Gastroesophageal sphincter (tissue), 3 donors: ENCODE measurements at regions not wholly inside any gene's neighbourhood (a gene's known extent, or its start where the extent isn't known, plus 50 kb on each side); places are given as distances from the start of the nearest gene placed in this dataset.
A peak's percentile ranks its signal among the peaks of the same experiment; 100 is the strongest.

ENCODE experiments used
- EP300 ChIP-seq: sonication (generic); formaldehyde crosslinking; IDR thresholded peaks from one replicate; pipeline ENCODE4 v1.6.1; 2017; ENCODE audit warnings: antibody characterized with exemption, mild to moderate bottlenecking
- POLR2A ChIP-seq, 2 donors: fragments of 450-650 bp; IDR thresholded peaks; one replicate each; pipeline ENCODE4 v1.6.1; 2017; ENCODE audit warnings: antibody characterized with exemption in 2 of 2, mild to moderate bottlenecking in 2 of 2, moderate library complexity in 1 of 2
- TF ChIP-seq, protein P1 (sequence below), 4 experiments: fragments of 200-600 bp in 2 of 4; fragments of 450-650 bp in 2 of 4; sonication (generic) in 1 of 4; IDR thresholded peaks; one replicate each; pipeline ENCODE4 v1.5.1; 2017 to 2019; ENCODE audit warnings: antibody characterized with exemption in 4 of 4, mild to moderate bottlenecking in 2 of 4, moderate library complexity in 2 of 4

DNA sequence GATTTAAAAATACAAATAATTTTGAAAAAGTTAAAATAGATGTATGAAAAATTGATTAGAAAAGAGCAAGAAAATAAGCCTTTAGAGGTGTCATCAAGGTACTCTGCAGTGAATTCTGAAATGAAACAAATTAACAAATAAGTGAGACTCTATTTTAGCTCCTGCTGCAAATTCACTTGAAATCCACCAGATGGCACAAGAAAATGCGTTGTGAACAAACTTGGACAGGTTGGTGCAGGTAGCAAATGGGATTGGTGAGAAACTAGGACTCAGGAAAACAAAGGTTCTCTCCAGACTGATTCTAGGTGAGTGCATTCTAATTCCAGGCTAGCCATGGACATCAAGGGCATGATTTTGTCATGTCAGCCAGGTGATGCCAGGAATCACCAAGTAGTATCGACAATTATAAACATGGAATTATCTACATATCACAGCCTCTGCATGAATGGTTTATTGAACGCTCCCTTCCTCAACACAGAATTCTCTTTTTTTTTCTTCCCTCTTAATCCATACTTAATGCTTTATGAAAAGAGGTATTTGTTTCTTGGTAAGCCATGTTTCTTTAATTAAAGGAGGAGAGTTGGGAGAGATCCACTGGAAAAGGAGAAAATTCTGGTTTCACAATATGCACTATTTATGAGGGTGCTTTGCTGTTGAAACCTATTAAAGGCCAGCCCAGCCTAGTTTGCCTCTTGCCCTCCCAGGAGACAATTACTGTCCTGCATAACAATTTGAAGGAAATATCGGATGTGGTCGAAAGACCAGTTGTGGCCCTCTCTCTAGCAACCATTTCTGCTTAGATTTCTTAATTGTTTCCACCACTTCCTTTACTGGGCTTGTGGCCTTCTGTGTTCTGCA is 118.1 kb downstream of the ZNF365 start:
- TF ChIP-seq, protein P1, sequence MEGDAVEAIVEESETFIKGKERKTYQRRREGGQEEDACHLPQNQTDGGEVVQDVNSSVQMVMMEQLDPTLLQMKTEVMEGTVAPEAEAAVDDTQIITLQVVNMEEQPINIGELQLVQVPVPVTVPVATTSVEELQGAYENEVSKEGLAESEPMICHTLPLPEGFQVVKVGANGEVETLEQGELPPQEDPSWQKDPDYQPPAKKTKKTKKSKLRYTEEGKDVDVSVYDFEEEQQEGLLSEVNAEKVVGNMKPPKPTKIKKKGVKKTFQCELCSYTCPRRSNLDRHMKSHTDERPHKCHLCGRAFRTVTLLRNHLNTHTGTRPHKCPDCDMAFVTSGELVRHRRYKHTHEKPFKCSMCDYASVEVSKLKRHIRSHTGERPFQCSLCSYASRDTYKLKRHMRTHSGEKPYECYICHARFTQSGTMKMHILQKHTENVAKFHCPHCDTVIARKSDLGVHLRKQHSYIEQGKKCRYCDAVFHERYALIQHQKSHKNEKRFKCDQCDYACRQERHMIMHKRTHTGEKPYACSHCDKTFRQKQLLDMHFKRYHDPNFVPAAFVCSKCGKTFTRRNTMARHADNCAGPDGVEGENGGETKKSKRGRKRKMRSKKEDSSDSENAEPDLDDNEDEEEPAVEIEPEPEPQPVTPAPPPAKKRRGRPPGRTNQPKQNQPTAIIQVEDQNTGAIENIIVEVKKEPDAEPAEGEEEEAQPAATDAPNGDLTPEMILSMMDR (IDR thresholded peaks at IDR 0.05) = peak in 3 of 4 experiments; percentile 24 to 49 (median 45)
- no peak for TF ChIP-seq EP300
- no peak for TF ChIP-seq POLR2A (IDR thresholded peaks at IDR 0.05)
